HG03432 (cell line): ENCODE measurements at regions not wholly inside any gene's neighbourhood (a gene's known extent, or its start where the extent isn't known, plus 50 kb on each side); places are given as distances from the start of the nearest gene placed in this dataset.

ENCODE experiments used
- ATAC-seq: cut with Tn5 transposase; IDR thresholded peaks from one replicate; pipeline ENCODE4 v1.9.1; 2021; ENCODE audit warnings: mild to moderate bottlenecking, moderate library complexity; ENCODE audit not compliant: unreplicated experiment

DNA sequence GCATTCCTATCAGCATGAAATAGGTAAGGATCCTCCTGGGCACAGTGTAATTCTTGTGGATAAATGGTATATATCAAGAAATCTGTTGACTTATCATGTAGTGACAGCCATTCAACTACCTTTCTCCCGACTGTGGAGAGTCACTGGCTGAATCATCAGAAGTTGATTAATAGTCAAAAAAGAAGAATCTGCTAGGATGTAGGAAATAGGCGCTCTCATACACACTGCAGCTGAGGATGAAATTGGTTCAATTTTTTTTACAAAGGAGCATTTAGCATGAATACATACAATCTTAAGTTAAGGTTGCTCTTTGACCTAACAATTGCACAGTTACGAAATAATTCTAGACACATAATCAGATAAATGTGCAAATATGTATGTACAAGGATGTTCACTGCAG lies 486.8 kb downstream of the ADGRL2 start:
- ATAC-seq: no peak

DNA sequence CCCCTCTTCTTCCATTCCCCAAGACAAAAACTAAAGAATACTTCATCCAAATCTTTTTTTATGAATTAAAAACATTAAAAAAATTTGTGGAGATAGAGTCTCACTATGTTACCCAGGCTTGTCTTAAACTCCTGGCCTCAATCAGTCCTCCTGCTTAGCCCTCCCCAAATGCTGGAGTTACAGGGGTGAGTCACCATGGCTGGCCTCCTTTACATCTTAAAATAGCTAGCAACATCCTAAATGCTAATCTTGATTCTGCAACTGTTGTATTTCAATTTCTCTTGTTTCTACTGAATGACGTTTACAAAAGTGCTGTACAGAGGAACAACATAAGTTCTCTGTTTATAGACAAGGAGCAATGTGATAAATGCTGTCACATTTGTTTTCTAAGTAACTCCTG lies 483.5 kb downstream of the ADGRL2 start:
- ATAC-seq: no peak

DNA sequence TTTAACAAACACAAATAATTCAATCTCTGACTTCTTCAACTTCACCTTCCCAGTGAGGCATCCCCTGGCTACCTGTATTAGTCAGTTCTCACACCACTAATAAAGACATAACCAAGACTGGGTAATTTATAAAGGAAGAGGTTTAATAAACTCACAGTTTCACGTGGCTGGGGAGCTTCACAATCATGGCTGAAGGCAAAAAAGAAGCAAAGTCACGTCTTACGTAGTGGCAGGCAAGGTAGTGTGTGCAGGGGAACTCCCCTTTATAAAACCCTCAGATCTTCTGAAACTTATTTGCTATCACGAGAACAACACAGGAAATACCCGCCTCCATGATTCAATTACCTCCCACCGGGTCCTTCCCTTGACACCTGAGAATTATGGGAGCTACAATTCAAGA lies 478.5 kb downstream of the ADGRL2 start:
- no peak for ATAC-seq

DNA sequence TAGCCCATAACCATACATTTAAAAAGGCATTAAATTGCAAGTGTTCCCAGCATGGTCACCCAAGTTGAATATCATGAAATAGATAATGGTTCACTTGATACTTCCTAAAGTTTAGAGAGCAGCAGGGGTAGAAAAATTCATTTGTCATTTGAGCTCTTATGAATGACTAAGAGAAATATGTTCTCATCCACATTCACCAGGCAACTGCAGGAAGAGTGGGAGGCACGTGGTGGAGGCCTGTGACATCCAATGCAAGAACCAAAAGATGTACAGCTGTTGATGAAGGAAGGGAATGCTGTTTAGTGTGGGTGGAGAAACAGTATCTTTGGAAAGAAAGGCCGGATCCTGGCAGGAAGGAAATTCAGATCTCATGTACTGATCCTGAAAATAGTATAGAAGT lies 473.1 kb downstream of the ADGRL2 start:
- no peak for ATAC-seq

DNA sequence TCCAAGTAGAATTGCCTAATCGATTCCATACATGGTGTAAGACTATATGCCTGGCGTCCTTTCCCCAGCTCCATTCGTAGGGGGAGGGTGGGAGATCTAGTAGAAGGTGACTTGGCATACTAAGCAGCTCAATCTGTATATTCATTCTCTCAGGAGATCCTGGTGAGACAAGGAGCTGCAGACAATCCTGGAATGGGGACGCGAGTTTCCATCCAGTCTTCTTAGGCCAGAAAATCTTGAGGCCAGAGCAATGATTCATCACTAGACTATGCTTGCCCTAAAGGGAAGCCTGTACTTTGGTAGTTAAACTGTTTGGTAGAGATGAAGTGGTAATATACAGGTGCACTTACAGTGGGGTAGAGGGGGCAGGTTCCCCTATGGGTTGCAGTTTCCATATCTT lies 468.7 kb downstream of the ADGRL2 start:
- no peak for ATAC-seq

DNA sequence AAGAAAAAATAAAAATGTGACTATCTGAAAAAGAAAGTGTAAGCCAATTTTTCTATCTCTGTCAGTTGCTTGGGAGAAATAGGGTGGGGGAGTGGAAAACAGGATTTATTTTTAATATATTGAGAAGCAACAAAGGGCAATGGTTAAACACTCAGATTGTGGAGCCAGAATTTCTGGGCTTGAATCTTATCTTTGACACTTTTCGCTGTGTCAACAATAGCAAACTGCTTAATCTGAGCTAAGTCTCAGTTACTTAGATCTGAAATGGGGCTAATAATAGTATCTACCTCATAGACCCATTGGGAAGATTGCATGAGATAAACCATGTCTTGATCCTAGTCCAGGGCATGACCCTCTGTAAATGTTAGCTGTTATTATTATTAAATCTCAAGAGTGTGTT lies 468.1 kb downstream of the ADGRL2 start:
- ATAC-seq: no peak

DNA sequence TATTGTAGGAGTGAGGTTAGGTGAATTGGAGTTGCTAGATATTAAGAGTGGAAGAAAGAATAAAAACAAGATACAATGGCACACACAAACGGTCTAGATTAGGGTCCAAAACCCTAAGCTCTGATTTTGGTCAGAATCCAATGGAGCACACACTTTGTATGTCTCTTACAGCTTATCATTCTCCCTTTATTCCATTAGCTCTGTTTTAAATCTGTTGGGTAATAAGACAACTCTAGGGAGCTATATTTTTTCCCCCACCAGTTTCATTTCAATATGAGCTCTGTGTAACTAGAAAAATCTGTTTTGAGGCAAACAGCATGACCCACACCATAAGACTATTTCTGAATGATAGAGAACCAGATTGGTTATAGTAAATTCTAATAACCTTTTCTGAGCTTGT lies 465.6 kb downstream of the ADGRL2 start:
- no peak for ATAC-seq

DNA sequence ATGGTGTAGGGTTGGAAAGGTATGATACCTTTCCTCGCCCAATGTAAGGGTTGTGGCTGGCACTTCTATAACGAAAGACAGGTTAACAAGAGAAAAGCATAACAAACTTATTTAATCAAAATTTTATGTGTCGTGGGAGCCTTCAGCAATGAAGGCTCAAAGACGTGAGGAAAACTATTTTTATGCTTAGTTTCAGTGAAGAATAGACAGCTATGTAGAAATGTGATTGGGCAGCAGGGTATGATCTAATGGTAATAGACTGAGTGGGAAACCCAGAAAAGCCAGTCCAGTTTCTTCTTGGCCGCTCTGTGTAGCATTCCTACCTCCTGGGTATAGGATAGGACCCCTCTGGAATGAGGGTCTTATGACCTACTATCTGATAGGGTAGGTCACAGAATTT lies 464.7 kb downstream of the ADGRL2 start:
- ATAC-seq: no peak

DNA sequence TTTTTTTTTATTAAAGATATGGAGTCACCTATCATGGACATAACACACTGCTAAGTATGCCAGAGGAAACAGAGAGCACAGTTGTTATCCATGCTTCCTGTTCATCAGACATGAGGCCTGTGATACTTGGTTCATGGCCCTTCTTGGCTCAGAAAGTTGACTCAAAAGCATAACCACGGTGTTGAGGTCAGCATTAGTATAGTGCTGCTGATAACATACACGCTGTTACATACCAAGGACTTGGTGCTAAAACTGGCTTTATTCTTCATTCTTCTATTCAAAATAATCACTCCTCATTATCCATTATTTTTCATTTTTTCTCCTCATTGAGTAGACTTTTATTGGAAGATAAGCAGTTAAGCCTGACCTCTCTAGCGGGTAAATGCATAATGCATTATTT lies 464.1 kb downstream of the ADGRL2 start:
- no peak for ATAC-seq

DNA sequence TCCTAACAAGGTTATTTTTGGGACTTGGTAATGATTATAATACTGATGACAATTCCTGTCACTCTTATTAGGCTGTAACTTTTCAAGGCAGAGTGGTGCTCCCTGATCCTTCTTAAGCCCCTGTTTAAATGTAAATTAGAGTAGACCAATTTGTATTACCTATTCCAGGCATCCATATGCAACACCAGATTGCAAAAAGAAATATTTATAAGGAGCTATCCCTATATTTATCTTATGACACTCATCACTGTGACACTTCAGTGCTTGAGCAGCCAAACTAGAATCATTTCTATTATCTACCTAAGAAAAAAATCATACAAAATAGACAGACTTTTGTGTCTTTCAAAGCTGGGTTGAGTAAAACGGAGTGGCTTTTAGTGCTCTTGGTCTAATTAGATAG lies 462.7 kb downstream of the ADGRL2 start:
- no peak for ATAC-seq

DNA sequence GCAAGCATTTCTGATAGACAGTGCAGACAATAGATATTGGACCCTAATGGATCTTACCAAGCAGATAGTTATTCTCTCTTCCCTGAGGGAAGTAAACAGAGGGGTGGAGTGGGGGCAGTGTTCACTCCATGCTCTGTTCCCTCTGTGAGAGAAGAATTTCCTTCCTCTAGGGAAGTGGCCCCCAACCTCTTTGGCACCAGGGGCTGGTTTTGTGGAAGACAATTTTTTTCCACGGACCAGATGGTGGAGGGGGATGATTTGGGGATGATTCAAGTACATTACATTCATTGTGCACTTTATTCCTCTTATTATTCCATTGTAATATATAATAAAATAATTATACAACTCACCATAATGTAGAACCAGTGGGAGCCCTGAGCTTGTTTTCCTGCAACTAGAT lies 459.9 kb downstream of the ADGRL2 start:
- no peak for ATAC-seq

DNA sequence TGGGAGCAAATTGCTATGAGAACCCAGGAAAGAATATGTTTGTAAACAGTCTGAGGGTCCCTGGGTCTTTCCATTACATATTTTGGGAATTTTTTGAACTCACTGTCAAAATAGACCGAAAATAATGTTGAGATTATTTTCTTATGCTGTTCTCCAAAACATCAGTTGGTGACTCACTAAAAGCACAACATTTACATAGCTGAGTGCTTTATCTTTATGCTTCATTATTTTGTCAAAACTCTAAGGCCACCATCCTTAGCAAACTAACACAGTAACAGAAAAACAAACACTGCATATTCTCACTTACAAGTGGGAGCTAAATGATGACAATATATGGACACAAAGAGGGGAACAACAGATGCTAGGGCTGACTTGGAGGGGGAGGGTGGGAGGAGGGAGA lies 459.3 kb downstream of the ADGRL2 start:
- no peak for ATAC-seq

DNA sequence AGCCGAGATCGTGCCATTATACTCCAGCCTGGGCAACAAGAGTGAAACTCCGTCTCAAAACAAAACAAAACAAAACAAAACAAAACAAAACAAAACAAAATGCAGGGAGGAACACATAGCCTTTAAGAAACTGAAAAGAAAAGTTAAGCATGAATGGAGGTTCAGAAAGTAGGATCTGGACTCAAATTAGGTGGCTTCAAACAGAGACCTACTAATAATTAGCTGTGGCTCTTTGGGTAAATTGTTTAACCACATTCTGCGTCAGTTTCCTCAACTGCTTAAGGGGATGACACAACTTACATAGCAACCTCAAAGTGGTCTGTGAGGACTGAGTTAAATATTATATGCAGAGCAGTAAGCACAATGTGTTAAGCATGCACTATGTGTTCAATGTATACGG lies 458.2 kb downstream of the ADGRL2 start:
- ATAC-seq: no peak

DNA sequence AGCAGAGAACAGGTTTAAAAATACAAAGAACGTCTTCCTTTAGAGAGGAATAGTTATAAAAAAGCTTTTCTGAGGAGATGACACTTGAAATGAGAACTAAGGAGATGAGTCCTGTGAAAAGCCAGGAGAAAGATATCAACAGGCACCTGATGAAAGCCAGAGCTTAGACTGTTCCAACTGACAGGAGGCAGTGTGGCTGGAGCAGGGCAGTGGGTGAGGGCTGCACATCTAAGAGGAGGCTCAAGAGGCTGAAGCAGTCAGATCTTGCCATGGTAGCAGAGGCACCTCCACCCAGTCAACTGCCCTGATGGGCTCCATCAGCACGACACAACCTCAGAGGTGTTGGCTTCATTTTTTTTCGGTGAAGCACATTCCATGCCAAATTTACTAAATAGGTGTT lies 445.3 kb downstream of the ADGRL2 start:
- no peak for ATAC-seq

DNA sequence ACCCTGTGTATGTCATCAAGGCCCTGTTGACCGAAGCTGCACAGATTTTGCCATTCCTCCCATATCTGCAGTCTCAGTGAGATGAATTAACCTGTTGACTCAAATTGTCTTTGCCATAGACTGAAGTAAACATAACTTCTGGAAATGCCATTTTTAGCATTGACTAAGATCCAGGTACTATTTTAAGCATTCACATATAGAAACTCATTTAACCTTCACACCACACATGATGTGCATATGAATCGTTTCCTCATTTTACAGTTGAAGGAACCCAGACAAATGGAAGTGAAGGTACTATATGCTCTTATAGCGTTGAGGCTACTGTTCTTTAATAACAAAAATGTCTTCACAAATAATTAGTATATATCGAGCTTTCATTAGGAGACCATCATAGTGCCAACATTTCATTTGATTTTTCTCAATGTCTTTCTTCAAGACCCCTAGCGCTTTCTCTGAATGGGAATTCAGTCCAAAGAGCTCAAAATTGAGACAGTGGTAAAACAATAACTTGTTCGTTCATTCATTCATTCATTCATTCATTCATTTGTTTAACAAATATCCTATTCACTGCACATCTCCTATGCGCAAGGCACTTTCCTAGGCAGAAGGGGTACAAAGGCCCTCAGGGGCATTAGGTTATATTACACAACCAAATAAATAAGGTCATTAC lies 444.7 kb downstream of the ADGRL2 start:
- no peak for ATAC-seq

DNA sequence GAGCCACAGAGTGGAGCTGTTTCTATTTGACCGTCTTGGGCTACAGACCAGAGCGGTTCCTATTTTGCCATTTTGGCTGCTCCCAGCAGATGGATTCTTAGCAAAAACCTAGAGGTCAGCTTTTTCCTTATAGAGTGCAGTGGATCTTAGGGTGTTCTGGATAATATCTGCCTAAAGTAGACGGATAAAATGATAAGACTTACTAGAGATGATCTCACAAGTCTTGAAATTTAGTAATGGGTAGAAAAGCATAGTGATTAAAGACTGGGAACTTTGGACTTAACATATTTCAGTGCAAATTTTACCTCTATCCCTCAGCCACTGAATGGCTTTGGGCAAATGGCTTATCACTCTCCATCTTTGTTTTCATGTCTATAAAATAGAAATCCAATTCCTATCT lies 439.8 kb downstream of the ADGRL2 start:
- no peak for ATAC-seq

DNA sequence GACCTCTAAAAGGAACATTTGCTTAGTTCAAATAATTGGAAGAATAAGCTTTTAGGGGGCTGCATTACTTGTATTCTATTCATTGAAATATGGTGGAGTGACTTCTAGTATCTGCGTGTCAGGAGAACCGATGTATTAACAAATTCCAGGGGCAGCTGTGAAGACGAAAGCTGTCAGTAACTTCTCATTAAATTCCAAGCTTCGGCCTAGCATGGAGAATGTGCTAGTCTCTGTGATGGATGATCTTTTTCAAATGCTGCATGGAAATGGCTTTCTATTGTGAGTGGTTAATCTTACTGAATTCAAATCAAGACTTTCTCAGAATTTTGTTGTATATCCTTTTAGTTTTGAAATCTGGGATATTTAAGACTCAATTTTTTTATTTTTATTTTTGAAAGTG lies 429.9 kb downstream of the ADGRL2 start:
- no peak for ATAC-seq

DNA sequence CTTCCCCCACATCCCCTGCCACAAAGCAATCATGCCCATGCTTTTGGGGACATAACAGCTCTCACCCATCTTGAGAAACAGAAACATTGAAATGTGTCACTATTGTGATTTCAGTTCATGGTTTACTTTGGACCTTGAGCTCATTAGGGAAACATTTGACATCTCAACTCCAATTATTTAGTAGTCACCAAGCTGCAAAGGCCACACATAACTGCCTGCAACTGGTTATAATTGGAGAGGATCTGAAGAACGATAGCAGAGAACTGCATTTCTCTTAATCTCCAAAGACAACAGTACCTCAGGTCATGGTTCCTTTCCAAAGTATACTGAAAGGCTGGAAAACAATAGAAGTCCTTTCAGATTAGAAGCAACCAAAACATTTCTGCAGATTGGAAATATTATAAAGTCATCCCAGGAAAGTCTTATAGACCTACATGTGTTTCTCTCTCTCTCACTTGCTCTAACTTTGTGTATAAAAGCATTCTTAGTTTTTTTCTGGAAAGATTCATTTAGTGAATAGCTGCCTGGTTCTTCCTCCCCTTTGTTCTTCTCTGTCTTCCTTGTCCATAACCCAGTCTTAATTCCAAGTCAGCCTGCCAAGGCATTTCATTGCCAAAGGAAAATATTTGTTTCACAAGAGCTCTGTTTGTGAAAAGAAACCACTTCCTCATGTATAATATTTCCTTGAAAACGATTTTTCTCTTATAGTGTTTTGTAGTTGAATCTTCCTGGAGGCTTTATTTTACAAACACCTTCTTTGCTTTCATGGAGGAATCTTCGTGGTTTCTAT lies 426.8 kb downstream of the ADGRL2 start:
- no peak for ATAC-seq

DNA sequence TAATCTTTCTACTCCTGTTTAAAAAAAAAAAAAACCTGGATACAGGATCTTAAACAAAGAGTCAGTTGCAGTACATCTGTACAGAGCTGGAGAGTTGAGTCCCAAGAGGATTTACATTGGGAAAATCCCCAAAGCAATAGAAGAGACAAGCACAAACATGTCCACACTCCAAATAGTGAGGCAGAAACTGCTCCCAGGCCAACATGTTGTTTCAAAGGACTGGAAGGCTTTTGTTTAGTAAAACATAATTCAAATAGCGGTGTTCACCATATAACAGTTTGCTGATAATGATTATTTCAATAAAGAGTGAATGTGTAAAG lies 425.4 kb downstream of the ADGRL2 start:
- ATAC-seq: peak; percentile 39

DNA sequence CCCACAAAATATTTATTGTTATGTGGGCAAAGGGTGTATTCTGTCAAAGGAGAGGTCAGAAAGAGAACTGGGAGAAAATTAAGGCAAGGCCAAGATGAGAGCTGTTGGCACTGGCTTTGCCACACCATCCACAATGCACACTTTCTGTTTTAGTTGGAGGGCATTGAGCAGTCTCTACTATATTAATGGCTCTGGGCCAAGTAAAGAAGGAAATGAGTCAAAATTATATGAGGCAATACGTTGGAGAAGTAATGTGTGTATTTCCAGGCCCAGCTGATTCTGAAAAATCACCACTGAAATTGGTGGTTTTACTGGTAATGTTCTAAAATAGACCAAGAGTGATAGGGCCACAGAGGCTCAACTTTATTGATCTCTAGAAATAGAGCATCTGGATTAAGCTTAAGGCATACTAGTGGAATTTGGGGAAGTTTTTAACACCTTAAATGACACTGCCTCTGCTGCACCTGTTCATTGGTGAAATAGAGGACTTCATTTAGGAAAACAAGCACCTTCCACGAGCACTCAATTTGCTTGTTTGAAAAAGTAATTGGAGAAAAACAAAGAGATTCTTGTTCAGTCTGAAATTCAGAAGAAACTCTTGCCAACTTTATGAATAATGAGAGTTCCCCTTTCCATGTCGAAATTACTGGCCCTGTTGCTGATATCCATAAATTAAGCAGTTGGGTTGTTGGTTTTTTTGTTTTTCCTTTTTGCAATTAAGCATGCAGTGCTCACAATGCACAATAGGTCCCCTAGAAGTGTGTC lies 424.9 kb downstream of the ADGRL2 start:
- ATAC-seq: peak; percentile 86

DNA sequence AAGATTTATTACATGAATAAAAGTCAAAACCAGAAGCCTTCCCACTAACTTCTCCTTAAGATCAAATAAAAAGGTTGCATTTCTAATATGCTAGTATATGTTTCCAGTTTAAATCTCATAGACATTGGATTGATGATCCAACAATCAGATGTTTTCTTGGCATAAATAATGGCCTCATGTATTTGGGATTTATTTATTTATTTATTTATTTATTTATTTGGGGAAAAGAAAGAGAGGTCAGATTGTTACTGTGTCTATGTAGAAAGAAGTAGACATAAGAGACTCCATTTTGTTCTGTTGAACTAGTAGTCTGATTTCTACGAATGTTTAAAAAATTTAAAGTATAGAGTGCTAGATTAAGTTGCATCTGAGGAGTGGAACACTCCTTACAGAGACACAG lies 422.4 kb downstream of the ADGRL2 start:
- no peak for ATAC-seq

DNA sequence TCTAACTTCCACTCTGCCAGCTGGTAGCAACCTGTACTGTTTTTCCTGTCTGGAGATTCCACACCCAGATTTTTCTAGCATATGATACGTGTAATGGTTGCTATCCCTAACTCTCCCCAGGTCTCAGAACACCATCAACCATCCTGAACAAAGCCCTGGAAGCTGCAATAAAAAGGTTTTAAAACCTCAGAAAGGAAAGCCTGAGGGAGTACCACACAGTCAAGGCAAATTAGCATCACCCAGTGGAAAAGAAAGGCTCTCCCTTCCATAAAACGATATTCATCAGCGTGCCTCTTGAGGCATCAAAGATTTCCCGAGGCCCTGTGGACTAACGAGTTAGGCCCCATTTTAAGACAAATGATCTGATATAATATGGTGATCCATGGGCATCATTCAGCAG lies 421.0 kb downstream of the ADGRL2 start:
- ATAC-seq: no peak
